Renal pelvis (tissue), 1 donor: ENCODE measurements at regions not wholly inside any gene's neighbourhood (a gene's known extent, or its start where the extent isn't known, plus 50 kb on each side); places are given as distances from the start of the nearest gene placed in this dataset.
"Not testable (repeated sequence)": the region's sequence is repeated elsewhere in the genome, so short reads cannot be mapped to it uniquely, and the experiment has no call there.

Source experiments
- DNase-seq: peaks from one replicate; pipeline ENCODE4 v3.0.0-alpha.2; 2013

- not testable (repeated sequence) for DNase-seq
Measured at GRCh38 chr2:87677421-87677923, 70.4 kb upstream of the PLGLB2 start.

- not testable (repeated sequence) for DNase-seq
Measured at GRCh38 chr2:87678742-87679173, 69.1 kb upstream of the PLGLB2 start.

GRCh38 chr2:87679950-87680349 lies 67.9 kb upstream of the PLGLB2 start:
- not testable (repeated sequence) for DNase-seq

GRCh38 chr2:87680691-87681090 lies 67.2 kb upstream of the PLGLB2 start:
- DNase-seq, result not testable (repeated sequence)

GRCh38 chr2:87683451-87683850 lies 64.4 kb upstream of the PLGLB2 start:
- DNase-seq, result not testable (repeated sequence)

GRCh38 chr2:87683961-87684360 lies 63.9 kb upstream of the PLGLB2 start:
- DNase-seq, result not testable (repeated sequence)

GRCh38 chr2:87685558-87685957 lies 62.3 kb upstream of the PLGLB2 start:
- DNase-seq, result not testable (repeated sequence)

- not testable (repeated sequence) for DNase-seq
Measured at GRCh38 chr2:87686873-87687549, 60.9 kb upstream of the PLGLB2 start.

- not testable (repeated sequence) for DNase-seq
Measured at GRCh38 chr2:87687550-87688270, 60.2 kb upstream of the PLGLB2 start.

GRCh38 chr2:87691899-87692592 lies 55.8 kb upstream of the PLGLB2 start:
- not testable (repeated sequence) for DNase-seq

GRCh38 chr2:87692914-87693313 lies 55.0 kb upstream of the PLGLB2 start:
- DNase-seq, result not testable (repeated sequence)

GRCh38 chr2:87693882-87694281 lies 54.0 kb upstream of the PLGLB2 start:
- not testable (repeated sequence) for DNase-seq

GRCh38 chr2:87695596-87696323 lies 52.1 kb upstream of the PLGLB2 start:
- not testable (repeated sequence) for DNase-seq
